Liver (tissue), 3 donors: ENCODE measurements at regions not wholly inside any gene's neighbourhood (a gene's known extent, or its start where the extent isn't known, plus 50 kb on each side); places are given as distances from the start of the nearest gene placed in this dataset.

ENCODE experiments used
- FOXA2 ChIP-seq: IDR thresholded peaks from 2 replicates; pipeline ENCODE4 v1.6.1; 2016; ENCODE audit warnings: antibody characterized with exemption
- GABPA ChIP-seq, 2 donors: IDR thresholded peaks in 1 of 2; conservative IDR thresholded peaks in 1 of 2; 2 replicates each; pipeline ENCODE4 v1.6.1; 2016; ENCODE audit warnings: antibody characterized with exemption in 2 of 2, mild to moderate bottlenecking in 1 of 2, moderate library complexity in 1 of 2
- JUND ChIP-seq, 2 donors: IDR thresholded peaks; 2 replicates each; pipeline ENCODE4 v1.6.1; 2016; ENCODE audit warnings: antibody characterized with exemption in 2 of 2
- RAD21 ChIP-seq, 2 donors: IDR thresholded peaks; 2 replicates each; pipeline ENCODE4 v1.6.1; 2016; ENCODE audit warnings: antibody characterized with exemption in 2 of 2, mild to moderate bottlenecking in 2 of 2
- RXRA ChIP-seq, 2 donors: IDR thresholded peaks; 2 replicates each; pipeline ENCODE4 v1.6.1; 2017 to 2018; ENCODE audit warnings: antibody characterized with exemption in 2 of 2, mild to moderate bottlenecking in 1 of 2
- TAF1 ChIP-seq: conservative IDR thresholded peaks from 2 replicates; pipeline ENCODE4 v1.6.1; 2016; ENCODE audit warnings: antibody characterized with exemption, mild to moderate bottlenecking
- YY1 ChIP-seq: IDR thresholded peaks from 2 replicates; pipeline ENCODE4 v1.6.1; 2016; ENCODE audit warnings: antibody characterized with exemption, mild to moderate bottlenecking
- TF ChIP-seq, protein P1 (sequence below): IDR thresholded peaks from 2 replicates; pipeline ENCODE4 v1.6.1; 2016; ENCODE audit warnings: antibody characterized with exemption
- TF ChIP-seq, protein P2 (sequence below): fragments of 150-350 bp; IDR thresholded peaks from 2 replicates; pipeline ENCODE4 v1.5.1; 2017; ENCODE audit warnings: improper control_type of control experiment, low read depth, low read length; ENCODE audit not compliant: missing input control
- donor health status: healthy.
- donor health status: healthy.

DNA sequence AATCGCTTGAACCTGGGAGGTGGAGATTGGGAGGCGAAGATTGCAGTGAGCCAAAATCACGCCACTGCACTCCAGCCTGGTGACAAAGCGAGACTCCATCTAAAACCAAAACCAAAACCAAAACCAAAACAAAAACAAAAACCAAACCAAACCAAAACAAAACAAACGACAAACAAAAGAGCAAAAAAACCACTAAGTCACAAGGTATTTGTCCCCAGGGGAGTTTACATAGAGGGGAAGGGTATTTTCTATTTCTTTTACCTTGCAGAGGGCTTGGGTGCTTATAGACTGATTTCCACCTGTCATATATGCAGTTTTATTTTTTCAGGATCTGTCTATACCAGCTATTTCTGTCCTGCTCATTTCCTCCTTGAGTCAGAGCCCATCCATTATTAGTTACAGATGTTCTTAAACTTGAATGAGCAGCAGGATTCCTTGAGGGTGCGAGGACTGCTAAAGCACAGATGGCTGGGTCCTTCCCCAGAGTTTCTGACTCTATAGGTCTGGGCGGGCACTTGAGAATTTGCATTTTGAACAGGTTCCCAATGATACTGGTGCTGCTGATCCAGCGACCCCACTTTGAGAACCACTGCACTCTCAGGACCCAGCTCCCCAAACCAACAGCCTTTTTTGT lies 102.2 kb upstream of the UXS1 start:
- no peak for TF ChIP-seq TAF1
- TF ChIP-seq, protein P1, sequence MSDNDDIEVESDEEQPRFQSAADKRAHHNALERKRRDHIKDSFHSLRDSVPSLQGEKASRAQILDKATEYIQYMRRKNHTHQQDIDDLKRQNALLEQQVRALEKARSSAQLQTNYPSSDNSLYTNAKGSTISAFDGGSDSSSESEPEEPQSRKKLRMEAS = no peak
- TF ChIP-seq, protein P2, sequence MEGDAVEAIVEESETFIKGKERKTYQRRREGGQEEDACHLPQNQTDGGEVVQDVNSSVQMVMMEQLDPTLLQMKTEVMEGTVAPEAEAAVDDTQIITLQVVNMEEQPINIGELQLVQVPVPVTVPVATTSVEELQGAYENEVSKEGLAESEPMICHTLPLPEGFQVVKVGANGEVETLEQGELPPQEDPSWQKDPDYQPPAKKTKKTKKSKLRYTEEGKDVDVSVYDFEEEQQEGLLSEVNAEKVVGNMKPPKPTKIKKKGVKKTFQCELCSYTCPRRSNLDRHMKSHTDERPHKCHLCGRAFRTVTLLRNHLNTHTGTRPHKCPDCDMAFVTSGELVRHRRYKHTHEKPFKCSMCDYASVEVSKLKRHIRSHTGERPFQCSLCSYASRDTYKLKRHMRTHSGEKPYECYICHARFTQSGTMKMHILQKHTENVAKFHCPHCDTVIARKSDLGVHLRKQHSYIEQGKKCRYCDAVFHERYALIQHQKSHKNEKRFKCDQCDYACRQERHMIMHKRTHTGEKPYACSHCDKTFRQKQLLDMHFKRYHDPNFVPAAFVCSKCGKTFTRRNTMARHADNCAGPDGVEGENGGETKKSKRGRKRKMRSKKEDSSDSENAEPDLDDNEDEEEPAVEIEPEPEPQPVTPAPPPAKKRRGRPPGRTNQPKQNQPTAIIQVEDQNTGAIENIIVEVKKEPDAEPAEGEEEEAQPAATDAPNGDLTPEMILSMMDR = no peak
- no peak for TF ChIP-seq JUND (IDR thresholded peaks at IDR 0.05)
- no peak for TF ChIP-seq RXRA (IDR thresholded peaks at IDR 0.05)
- TF ChIP-seq FOXA2 = no peak
- no peak for TF ChIP-seq RAD21 (IDR thresholded peaks at IDR 0.05)
- TF ChIP-seq GABPA (IDR thresholded peaks at IDR 0.05 in 1 of 2, conservative IDR thresholded peaks at IDR 0.05 in 1 of 2) = no peak
- no peak for TF ChIP-seq YY1
